Endothelial cell of umbilical vein (primary cell): ENCODE measurements at regions not wholly inside any gene's neighbourhood (a gene's known extent, or its start where the extent isn't known, plus 50 kb on each side); places are given as distances from the start of the nearest gene placed in this dataset.

Experiments used
- BruUV-seq: library from RNA; stranded (reverse); fragments of 400-500 nt; replicated peaks from 2 replicates; lab custom pipeline; 2021; lab: Mats Ljungman, UMichigan
- CTCF ChIA-PET: fragments of 300-600, 350-600 bp; sonication (Branson Sonifier 250); formaldehyde crosslinking; loops from one replicate; lab custom pipeline; 2021; ENCODE audit warnings: antibody characterized with exemption, inconsistent platforms; lab: Charles Lee
- POLR2A ChIA-PET: fragments of 300-600, 350-600 bp; sonication (Branson Sonifier 250); formaldehyde crosslinking; loops from one replicate; lab custom pipeline; 2021; ENCODE audit warnings: antibody characterized with exemption, inconsistent platforms; lab: Charles Lee
- DNase-seq: peaks from one replicate; pipeline ENCODE4 v3.0.0-alpha.2; 2011; ENCODE audit warnings: low read depth, low spot score
- FAIRE-seq: peaks from 2 replicates; lab custom pipeline; 2011; peaks lifted over from hg19 to GRCh38; lab: Jason Lieb, UNC
- H2AFZ ChIP-seq: 2 replicates; pipeline ENCODE4 v1.6.0; 2012; ENCODE audit warnings: low read depth, low read length, control low read depth, inconsistent platforms
- H3K27ac ChIP-seq: 2 replicates; pipeline ENCODE4 v1.5.1; 2011; ENCODE audit warnings: low read depth, mild to moderate bottlenecking, control low read depth, low read length, moderate library complexity; ENCODE audit not compliant: insufficient read depth
- H3K27me3 ChIP-seq, 2 experiments: 2 replicates each; pipeline versions ENCODE4 v1.6.0 to v1.6.1; 2011; ENCODE audit warnings: low read length in 2 of 2, mixed read lengths in 1 of 2; ENCODE audit not compliant: control insufficient read depth in 2 of 2, insufficient read depth in 2 of 2
- H3K36me3 ChIP-seq, 2 experiments: 2 replicates in 1 of 2; 3 replicates in 1 of 2; pipeline ENCODE4 v1.5.1; 2011; ENCODE audit warnings: low read length in 2 of 2, mild to moderate bottlenecking in 1 of 2, moderate library complexity in 1 of 2; ENCODE audit not compliant: control insufficient read depth in 2 of 2, insufficient read depth in 2 of 2; ENCODE audit errors: extremely low read depth in 1 of 2
- H3K4me1 ChIP-seq: 3 replicates; pipeline ENCODE4 v1.5.1; 2011; ENCODE audit warnings: mild to moderate bottlenecking, low read length; ENCODE audit not compliant: control insufficient read depth, insufficient read depth; ENCODE audit errors: extremely low read depth
- H3K4me2 ChIP-seq: 2 replicates; pipeline ENCODE4 v1.6.1; 2011; ENCODE audit warnings: low read length, control low read depth, mixed read lengths; ENCODE audit not compliant: insufficient read depth
- H3K4me3 ChIP-seq, 3 experiments: fragments of 200-600 bp in 1 of 3; sonication (generic), shearing (Covaris generic) in 1 of 3; replicated peaks in 1 of 3; 2 replicates each; pipeline ENCODE4 v1.5.1; 2011 to 2016; ENCODE audit warnings: control low read depth in 3 of 3, low read length in 3 of 3, mild to moderate bottlenecking in 2 of 3, inconsistent platforms in 1 of 3, low read depth in 1 of 3, moderate library complexity in 1 of 3; ENCODE audit not compliant: insufficient read depth in 1 of 3
- H3K79me2 ChIP-seq: 2 replicates; pipeline ENCODE4 v1.6.0; 2012; ENCODE audit warnings: low read length, inconsistent platforms; ENCODE audit not compliant: control insufficient read depth, insufficient read depth
- H3K9ac ChIP-seq: replicated peaks from 2 replicates; pipeline ENCODE3; 2011; ENCODE audit warnings: low read length, control low read depth; ENCODE audit not compliant: insufficient read depth; ENCODE audit errors: extremely low read depth
- H3K9me1 ChIP-seq: replicated peaks from 3 replicates; pipeline ENCODE4 v1.6.0; 2011; ENCODE audit warnings: mild to moderate bottlenecking, low read length; ENCODE audit not compliant: control insufficient read depth, insufficient read depth; ENCODE audit errors: extremely low read depth
- H3K9me3 ChIP-seq: replicated peaks from 2 replicates; pipeline ENCODE4 v1.5.1; 2012; ENCODE audit warnings: low read length, inconsistent platforms; ENCODE audit not compliant: control insufficient read depth, insufficient read depth
- H4K20me1 ChIP-seq: replicated peaks from 2 replicates; pipeline ENCODE3; 2011; ENCODE audit warnings: mild to moderate bottlenecking, low read length; ENCODE audit not compliant: control insufficient read depth, insufficient read depth; ENCODE audit errors: extremely low read depth
- EZH2 ChIP-seq: IDR thresholded peaks from 2 replicates; pipeline ENCODE4 v1.6.1; 2012; ENCODE audit warnings: borderline replicate concordance, low read depth, mild to moderate bottlenecking, moderate library complexity, low read length, inconsistent platforms; ENCODE audit not compliant: severe bottlenecking
- FOS ChIP-seq: IDR thresholded peaks from 2 replicates; pipeline ENCODE4 v1.6.1; 2011; ENCODE audit warnings: mild to moderate bottlenecking, low read length, moderate library complexity, borderline replicate concordance; ENCODE audit not compliant: insufficient read depth
- GATA2 ChIP-seq: IDR thresholded peaks from 2 replicates; pipeline ENCODE4 v1.7.0; 2011; ENCODE audit warnings: low read depth, mild to moderate bottlenecking, moderate library complexity, mixed read lengths, low read length; ENCODE audit not compliant: insufficient read length, insufficient read depth
- JUN ChIP-seq: IDR thresholded peaks from 2 replicates; pipeline ENCODE4 v1.6.1; 2011; ENCODE audit warnings: borderline replicate concordance, low read depth; ENCODE audit not compliant: insufficient read length, insufficient read depth
- MYC ChIP-seq: IDR thresholded peaks from one replicate; pipeline ENCODE4 v1.6.1; 2011; ENCODE audit warnings: mild to moderate bottlenecking, low read depth, low read length
- POLR2A ChIP-seq: IDR thresholded peaks from 2 replicates; pipeline ENCODE4 v1.6.1; 2012; ENCODE audit warnings: low read depth, mild to moderate bottlenecking, control low read depth, low read length
- POLR2AphosphoS5 ChIP-seq: IDR thresholded peaks from 2 replicates; pipeline ENCODE4 v1.6.1; 2012; ENCODE audit warnings: low read depth, mild to moderate bottlenecking, control low read depth, low read length, moderate library complexity; ENCODE audit not compliant: insufficient read depth
- dilution Hi-C: fragments of 300-500 bp; cut with MboI; formaldehyde crosslinking; loops from one replicate; pipeline ENCODE4 v1.15.0; 2019; ENCODE audit warnings: low sequenced_read_pairs; ENCODE audit not compliant: extremely low pct_ligation_motif_present
- intact Hi-C: fragments of 100-400 bp; cut with micrococcal nuclease; formaldehyde crosslinking; loops from one replicate; pipeline ENCODE4 v1.10.0; 2022
- TF ChIP-seq, protein P1 (sequence below): IDR thresholded peaks from 2 replicates; pipeline ENCODE4 v1.6.1; 2011; ENCODE audit not compliant: insufficient read depth, insufficient read length
- TF ChIP-seq, protein P2 (sequence below), 2 donors: IDR thresholded peaks; 1 replicate in 1 of 2; 2 replicates in 1 of 2; pipeline ENCODE4 v1.5.1; 2011; ENCODE audit warnings: low read length in 2 of 2, mild to moderate bottlenecking in 2 of 2, moderate library complexity in 2 of 2, control low read depth in 1 of 2, inconsistent platforms in 1 of 2, low read depth in 1 of 2; ENCODE audit not compliant: insufficient read depth in 1 of 2; ENCODE audit errors: extremely low read depth in 1 of 2

DNA sequence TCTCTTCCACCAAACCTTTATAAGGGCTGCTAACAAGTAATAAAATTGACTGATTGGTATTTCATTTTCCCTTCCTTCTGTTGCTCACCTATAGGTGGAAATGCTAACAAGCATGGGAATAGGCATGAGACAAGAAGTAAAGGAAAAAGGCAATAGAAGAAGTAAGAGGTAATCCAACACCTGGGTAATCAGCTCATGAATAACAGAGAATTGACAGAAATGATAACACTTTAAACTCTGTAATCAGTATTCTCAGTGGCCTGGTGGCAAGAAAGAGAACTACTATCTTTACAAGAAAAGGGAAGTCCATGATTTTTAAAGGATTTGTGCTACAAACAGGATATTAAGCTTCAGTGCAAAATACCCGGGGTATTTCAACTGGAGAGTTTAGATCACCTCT is 737.8 kb downstream of the RERGL start:
- TF ChIP-seq GATA2 (no peak), POLR2AphosphoS5 (no peak), FOS (no peak), MYC (no peak), POLR2A (no peak), JUN (no peak), EZH2 (no peak)
- TF ChIP-seq, protein P1, sequence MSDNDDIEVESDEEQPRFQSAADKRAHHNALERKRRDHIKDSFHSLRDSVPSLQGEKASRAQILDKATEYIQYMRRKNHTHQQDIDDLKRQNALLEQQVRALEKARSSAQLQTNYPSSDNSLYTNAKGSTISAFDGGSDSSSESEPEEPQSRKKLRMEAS, result no peak
- TF ChIP-seq, protein P2, sequence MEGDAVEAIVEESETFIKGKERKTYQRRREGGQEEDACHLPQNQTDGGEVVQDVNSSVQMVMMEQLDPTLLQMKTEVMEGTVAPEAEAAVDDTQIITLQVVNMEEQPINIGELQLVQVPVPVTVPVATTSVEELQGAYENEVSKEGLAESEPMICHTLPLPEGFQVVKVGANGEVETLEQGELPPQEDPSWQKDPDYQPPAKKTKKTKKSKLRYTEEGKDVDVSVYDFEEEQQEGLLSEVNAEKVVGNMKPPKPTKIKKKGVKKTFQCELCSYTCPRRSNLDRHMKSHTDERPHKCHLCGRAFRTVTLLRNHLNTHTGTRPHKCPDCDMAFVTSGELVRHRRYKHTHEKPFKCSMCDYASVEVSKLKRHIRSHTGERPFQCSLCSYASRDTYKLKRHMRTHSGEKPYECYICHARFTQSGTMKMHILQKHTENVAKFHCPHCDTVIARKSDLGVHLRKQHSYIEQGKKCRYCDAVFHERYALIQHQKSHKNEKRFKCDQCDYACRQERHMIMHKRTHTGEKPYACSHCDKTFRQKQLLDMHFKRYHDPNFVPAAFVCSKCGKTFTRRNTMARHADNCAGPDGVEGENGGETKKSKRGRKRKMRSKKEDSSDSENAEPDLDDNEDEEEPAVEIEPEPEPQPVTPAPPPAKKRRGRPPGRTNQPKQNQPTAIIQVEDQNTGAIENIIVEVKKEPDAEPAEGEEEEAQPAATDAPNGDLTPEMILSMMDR (IDR thresholded peaks at IDR 0.05; ENCODE audit: extremely low read depth in 1 of 2, insufficient read depth in 1 of 2, low read depth in 1 of 2, low read length in 2 of 2), result no peak
- Histone ChIP-seq H3K79me2 (no peaks in the 10 kb centered on the region), H2AFZ (no peak overlapping the region), H3K9me1 (no peaks in the 10 kb centered on the region), H4K20me1 (no peaks in the 10 kb centered on the region), H3K4me2 (no peak overlapping the region), H3K4me3 (no peak overlapping the region), H3K36me3 (no peaks in the 10 kb centered on the region), H3K4me1 (no peaks in the 10 kb centered on the region), H3K9me3 (no peaks in the 10 kb centered on the region), H3K9ac (no peak overlapping the region), H3K27me3 (no peaks in the 10 kb centered on the region), H3K27ac (no peak overlapping the region)
- FAIRE-seq (no peak), DNase-seq (no peak)
- ChIA-PET POLR2A (no interaction called here), CTCF (no interaction called here)
- no TSS peak for BruUV-seq
- intact Hi-C loops, result no loop called here
- dilution Hi-C loops, result no loop called here
